Esophagus muscularis mucosa (tissue), 4 donors: ENCODE measurements at regions not wholly inside any gene's neighbourhood (a gene's known extent, or its start where the extent isn't known, plus 50 kb on each side); places are given as distances from the start of the nearest gene placed in this dataset.

Experiments
- DNase-seq: peaks from one replicate; pipeline ENCODE4 v3.0.0-alpha.2; 2017; ENCODE audit errors: extremely low spot score
- H3K27ac ChIP-seq, 4 donors: fragments of 200-600 bp; sonication (generic); replicated peaks in 1 of 4; 1 replicate in 3 of 4; 2 replicates in 1 of 4; pipeline ENCODE4 v1.5.1; 2016 to 2019; ENCODE audit warnings: mild to moderate bottlenecking in 1 of 4
- H3K27me3 ChIP-seq, 4 donors: fragments of 200-600 bp; sonication (generic); one replicate each; pipeline versions ENCODE4 v1.5.1 to v1.6.0; 2016 to 2019
- H3K36me3 ChIP-seq, 4 donors: fragments of 200-600 bp; sonication (generic); one replicate each; pipeline ENCODE4 v1.5.1; 2016 to 2019
- H3K4me1 ChIP-seq, 4 donors: fragments of 200-600 bp; sonication (generic); one replicate each; pipeline ENCODE4 v1.5.1; 2016 to 2019
- H3K4me3 ChIP-seq, 4 donors: fragments of 200-600 bp; sonication (generic); 1 replicate in 2 of 4; 2 replicates in 2 of 4; pipeline ENCODE4 v1.5.1; 2016 to 2019; ENCODE audit warnings: mild to moderate bottlenecking in 4 of 4, moderate library complexity in 1 of 4
- H3K9me3 ChIP-seq, 4 donors: fragments of 200-600 bp; sonication (generic); 1 replicate in 3 of 4; 2 replicates in 1 of 4; pipeline ENCODE4 v1.5.1; 2016 to 2019
- CTCF ChIP-seq, 3 experiments: fragments of 200-600 bp in 2 of 3; fragments of 450-650 bp in 1 of 3; sonication (generic) in 2 of 3; IDR thresholded peaks; one replicate each; pipeline ENCODE4 v1.5.1; 2017 to 2019; ENCODE audit warnings: antibody characterized with exemption in 3 of 3, mild to moderate bottlenecking in 2 of 3, moderate library complexity in 1 of 3
- EP300 ChIP-seq: sonication (generic); formaldehyde crosslinking; IDR thresholded peaks from one replicate; pipeline ENCODE4 v1.6.1; 2017; ENCODE audit warnings: antibody characterized with exemption
- POLR2A ChIP-seq: fragments of 450-650 bp; IDR thresholded peaks from one replicate; pipeline ENCODE4 v1.6.1; 2017; ENCODE audit warnings: antibody characterized with exemption, moderate library complexity, mild to moderate bottlenecking, low read depth
- POLR2AphosphoS5 ChIP-seq, 2 donors: sonication (generic); formaldehyde crosslinking; IDR thresholded peaks; one replicate each; pipeline ENCODE4 v1.6.1; 2017; ENCODE audit warnings: antibody characterized with exemption in 2 of 2
- WGBS: methylation state at CpG from one replicate; pipeline ENCODE4 v1.1.5; 2018; 5-methylcytosine and 5-hydroxymethylcytosine counted together
- intact Hi-C: fragments of 100-400 bp; cut with DNase I; formaldehyde crosslinking; loops from one replicate; pipeline ENCODE4 v1.15.1; 2023

- no peak for TF ChIP-seq EP300
- TF ChIP-seq CTCF (IDR thresholded peaks at IDR 0.05) = no peak
- TF ChIP-seq POLR2AphosphoS5 (IDR thresholded peaks at IDR 0.05) = no peak
- no peak for TF ChIP-seq POLR2A
- no peak overlapping the region for H3K27ac ChIP-seq
- no peaks in the 10 kb centered on the region for H3K27me3 ChIP-seq
- H3K36me3 ChIP-seq = no peaks in the 10 kb centered on the region
- no peaks in the 10 kb centered on the region for H3K4me1 ChIP-seq
- no peaks in the 10 kb centered on the region for H3K9me3 ChIP-seq
- DNase-seq = no peak
- 40% methylated on average over 2 of the region's 2 CpGs for WGBS
- no peak overlapping the region for H3K4me3 ChIP-seq
- intact Hi-C loops = no loop called here
Observed at GRCh38 chr13:78897200-78897599, 238.2 kb upstream of the OBI1 start.

GRCh38 chr13:78884571-78884970 is 225.6 kb upstream of the OBI1 start:
- no peaks in the 10 kb centered on the region for H3K36me3 ChIP-seq
- no peak for TF ChIP-seq POLR2AphosphoS5 (IDR thresholded peaks at IDR 0.05)
- H3K4me3 ChIP-seq = no peak overlapping the region
- intact Hi-C loops = no loop called here
- no peaks in the 10 kb centered on the region for H3K9me3 ChIP-seq
- DNase-seq = no peak
- no peak overlapping the region for H3K27ac ChIP-seq
- no peaks in the 10 kb centered on the region for H3K4me1 ChIP-seq
- H3K27me3 ChIP-seq = no peaks in the 10 kb centered on the region

GRCh38 chr13:78881751-78882150 is 222.8 kb upstream of the OBI1 start:
- intact Hi-C loops = no loop called here
- no peak for DNase-seq
- H3K27me3 ChIP-seq = no peaks in the 10 kb centered on the region
- H3K27ac ChIP-seq = no peak overlapping the region
- no peaks in the 10 kb centered on the region for H3K9me3 ChIP-seq
- no peak overlapping the region for H3K4me3 ChIP-seq
- no peaks in the 10 kb centered on the region for H3K4me1 ChIP-seq
- TF ChIP-seq POLR2AphosphoS5 (IDR thresholded peaks at IDR 0.05) (no peak), POLR2A (no peak), CTCF (IDR thresholded peaks at IDR 0.05) (no peak), EP300 (no peak)
- H3K36me3 ChIP-seq = no peaks in the 10 kb centered on the region

GRCh38 chr13:78881054-78881453 is 222.1 kb upstream of the OBI1 start:
- Histone ChIP-seq H3K36me3 (no peaks in the 10 kb centered on the region), H3K4me3 (no peak overlapping the region), H3K27ac (no peak overlapping the region), H3K9me3 (no peaks in the 10 kb centered on the region), H3K27me3 (no peaks in the 10 kb centered on the region), H3K4me1 (no peaks in the 10 kb centered on the region)
- intact Hi-C loops = no loop called here
- TF ChIP-seq POLR2AphosphoS5 (IDR thresholded peaks at IDR 0.05) (no peak), POLR2A (no peak), CTCF (IDR thresholded peaks at IDR 0.05) (no peak), EP300 (no peak)
- WGBS = 61% methylated on average over 3 of the region's 3 CpGs
- no peak for DNase-seq

- 86% methylated on average over 1 of the region's 1 CpG for WGBS
- H3K27ac ChIP-seq = no peak overlapping the region
- no peaks in the 10 kb centered on the region for H3K27me3 ChIP-seq
- TF ChIP-seq POLR2A (no peak), EP300 (no peak), CTCF (IDR thresholded peaks at IDR 0.05) (no peak), POLR2AphosphoS5 (IDR thresholded peaks at IDR 0.05) (no peak)
- H3K4me1 ChIP-seq = no peaks in the 10 kb centered on the region
- no peak overlapping the region for H3K4me3 ChIP-seq
- no peak for DNase-seq
- H3K9me3 ChIP-seq = no peaks in the 10 kb centered on the region
- no peaks in the 10 kb centered on the region for H3K36me3 ChIP-seq
- intact Hi-C loops = no loop called here
Observed at GRCh38 chr13:78876915-78877549, 218.1 kb upstream of the OBI1 start.
